Activated CD4-positive, alpha-beta T cell treated with anti-CD3 and anti-CD28 coated beads for 36 hours (primary cell): ENCODE measurements at regions not wholly inside any gene's neighbourhood (a gene's known extent, or its start where the extent isn't known, plus 50 kb on each side); places are given as distances from the start of the nearest gene placed in this dataset.

Source experiments
- ATAC-seq: fragments of 200-7000 bp; cut with Tn5 transposase; one replicate; pipeline ENCODE4 v1.10.0; 2021; ENCODE audit warnings: mild to moderate bottlenecking, moderate library complexity
- CTCF ChIA-PET: fragments of 350-600 bp; sonication (Branson Sonifier 250); formaldehyde crosslinking; loops from one replicate; lab custom pipeline; 2021; ENCODE audit warnings: antibody characterized with exemption; lab: Charles Lee
- POLR2A ChIA-PET: fragments of 350-600 bp; sonication (Branson Sonifier 250); formaldehyde crosslinking; loops from one replicate; lab custom pipeline; 2021; ENCODE audit warnings: antibody characterized with exemption, inconsistent platforms; lab: Charles Lee
- DNase-seq: peaks from one replicate; pipeline ENCODE4 v3.0.0-alpha.2; 2020
- H3K27ac Mint-ChIP-seq: one replicate; pipeline ENCODE4 v1.8.0; 2021; ENCODE audit warnings: mixed read lengths
- H3K27me3 Mint-ChIP-seq: one replicate; pipeline ENCODE4 v1.8.0; 2021; ENCODE audit warnings: mixed read lengths
- H3K36me3 Mint-ChIP-seq: one replicate; pipeline ENCODE4 v1.8.0; 2021; ENCODE audit warnings: low read depth, mixed read lengths
- H3K4me1 Mint-ChIP-seq: one replicate; pipeline ENCODE4 v1.8.0; 2021; ENCODE audit warnings: mixed read lengths
- H3K4me3 Mint-ChIP-seq: one replicate; pipeline ENCODE4 v1.8.0; 2021; ENCODE audit warnings: mild to moderate bottlenecking, moderate library complexity, mixed read lengths
- H3K9me3 Mint-ChIP-seq: one replicate; pipeline ENCODE4 v1.8.0; 2021; ENCODE audit warnings: low read depth, mixed read lengths
- intact Hi-C, 2 experiments: fragments of 100-400 bp; cut with DNase I in 1 of 2; cut with micrococcal nuclease in 1 of 2; formaldehyde crosslinking; loops; one replicate each; pipeline versions ENCODE4 v1.14.2 to v1.15.1; 2022 to 2024; cut with DNase I, micrococcal nuclease

- peaks cover 16% of the 10 kb centered on the region for H3K4me1 Mint-ChIP-seq
- peak; percentile 42 for DNase-seq
- H3K27me3 Mint-ChIP-seq, result peaks cover 7% of the 10 kb centered on the region
- intact Hi-C loops, result no loop called here
- POLR2A ChIA-PET, result interaction anchor here (0.6 kb wide), 1 partner anchor 1925 kb away, joined by 4 read pairs; no protein-coding TSS in a partner anchor
- no peak overlapping the region for H3K27ac Mint-ChIP-seq
- H3K9me3 Mint-ChIP-seq, result peaks cover 4% of the 10 kb centered on the region
- H3K36me3 Mint-ChIP-seq, result peaks cover 2% of the 10 kb centered on the region
- CTCF ChIA-PET, result interaction anchor here (0.5 to 1.8 kb wide), 7 partner anchors 9 to 520 kb away, joined by 3 to 10 read pairs (median 3); no protein-coding TSS in a partner anchor
- ATAC-seq, result peak; percentile 47
- H3K4me3 Mint-ChIP-seq, result no peak overlapping the region
These were observed 153.4 kb upstream of the SMAD3 start for GRCh38 chr15:66912001-66912400.

- intact Hi-C loops, result no loop called here
- POLR2A ChIA-PET, result interaction anchor here (0.6 kb wide), 1 partner anchor 1925 kb away, joined by 4 read pairs; no protein-coding TSS in a partner anchor
These were observed 153.0 kb upstream of the SMAD3 start for GRCh38 chr15:66912441-66912840.

GRCh38 chr15:66917904-66918448, 147.4 kb upstream of the SMAD3 start:
- ATAC-seq, result no peak
- DNase-seq, result no peak
- peaks cover 7% of the 10 kb centered on the region for H3K27me3 Mint-ChIP-seq
- peaks cover 2% of the 10 kb centered on the region for H3K36me3 Mint-ChIP-seq
- H3K27ac Mint-ChIP-seq, result no peak overlapping the region
- H3K4me3 Mint-ChIP-seq, result no peak overlapping the region
- H3K9me3 Mint-ChIP-seq, result peaks cover 22% of the 10 kb centered on the region
- POLR2A ChIA-PET, result no interaction called here
- CTCF ChIA-PET, result interaction anchor here (3.1 kb wide), 1 partner anchor 14 kb away, joined by 15 read pairs; no protein-coding TSS in a partner anchor
- H3K4me1 Mint-ChIP-seq, result no peaks in the 10 kb centered on the region
- intact Hi-C loops, result no loop called here

More at GRCh38 chr15:66912441-66912840, 153.0 kb upstream of the SMAD3 start:
- DNase-seq (no peak), ATAC-seq (no peak)
- Mint-ChIP-seq H3K36me3 (peaks cover 2% of the 10 kb centered on the region), H3K27me3 (peaks cover 7% of the 10 kb centered on the region), H3K27ac (no peak overlapping the region), H3K4me3 (no peak overlapping the region), H3K4me1 (peaks cover 16% of the 10 kb centered on the region), H3K9me3 (peaks cover 7% of the 10 kb centered on the region)
- CTCF ChIA-PET, result interaction anchor here (0.8 to 1.8 kb wide), 5 partner anchors 9 to 89 kb away, joined by 3 to 10 read pairs (median 3); no protein-coding TSS in a partner anchor

GRCh38 chr15:66919421-66919820, 146.0 kb upstream of the SMAD3 start:
- CTCF ChIA-PET, result interaction anchor here (3.1 kb wide), 1 partner anchor 16 kb away, joined by 15 read pairs; no protein-coding TSS in a partner anchor
- Mint-ChIP-seq H3K4me3 (no peak overlapping the region), H3K36me3 (peaks cover 4% of the 10 kb centered on the region), H3K9me3 (peaks cover 23% of the 10 kb centered on the region), H3K27ac (no peak overlapping the region), H3K4me1 (peaks cover 4% of the 10 kb centered on the region), H3K27me3 (peaks cover 14% of the 10 kb centered on the region)
- DNase-seq, result no peak
- no peak for ATAC-seq
- intact Hi-C loops, result no loop called here
- POLR2A ChIA-PET, result no interaction called here

GRCh38 chr15:66921319-66921915, 144.0 kb upstream of the SMAD3 start:
- peaks cover 23% of the 10 kb centered on the region for H3K9me3 Mint-ChIP-seq
- H3K36me3 Mint-ChIP-seq, result peaks cover 4% of the 10 kb centered on the region
- POLR2A ChIA-PET, result no interaction called here
- H3K27me3 Mint-ChIP-seq, result peaks cover 9% of the 10 kb centered on the region
- intact Hi-C loops, result no loop called here
- H3K27ac Mint-ChIP-seq, result no peak overlapping the region
- DNase-seq (no peak), ATAC-seq (no peak)
- CTCF ChIA-PET, result interaction anchor here (0.6 to 1.4 kb wide), 5 partner anchors 10 to 569 kb away, joined by 3 to 4 read pairs (median 3); no protein-coding TSS in a partner anchor
- H3K4me1 Mint-ChIP-seq, result peaks cover 4% of the 10 kb centered on the region
- H3K4me3 Mint-ChIP-seq, result no peak overlapping the region

- Mint-ChIP-seq H3K27me3 (peaks cover 6% of the 10 kb centered on the region), H3K36me3 (peaks cover 2% of the 10 kb centered on the region), H3K9me3 (peaks cover 14% of the 10 kb centered on the region), H3K4me3 (no peak overlapping the region), H3K4me1 (peaks cover 4% of the 10 kb centered on the region), H3K27ac (no peak overlapping the region)
- DNase-seq, result no peak
- no peak for ATAC-seq
- intact Hi-C loops, result no loop called here
- POLR2A ChIA-PET, result no interaction called here
- CTCF ChIA-PET, result interaction anchor here (0.8 to 1.4 kb wide), 5 partner anchors 23 to 1634 kb away, joined by 3 to 4 read pairs (median 3); no protein-coding TSS in a partner anchor
These were observed 142.8 kb upstream of the SMAD3 start for GRCh38 chr15:66922608-66923007.

- H3K27ac Mint-ChIP-seq, result no peak overlapping the region
- peak; percentile 71 for DNase-seq
- peaks cover 2% of the 10 kb centered on the region for H3K36me3 Mint-ChIP-seq
- peaks cover 4% of the 10 kb centered on the region for H3K4me1 Mint-ChIP-seq
- ATAC-seq, result peak; percentile 90
- H3K9me3 Mint-ChIP-seq, result peaks cover 7% of the 10 kb centered on the region
- H3K27me3 Mint-ChIP-seq, result peaks cover 6% of the 10 kb centered on the region
- intact Hi-C loops, result no loop called here
- POLR2A ChIA-PET, result interaction anchor here (0.6 kb wide), 1 partner anchor 1102 kb away, joined by 4 read pairs; no protein-coding TSS in a partner anchor
- H3K4me3 Mint-ChIP-seq, result no peak overlapping the region
- CTCF ChIA-PET, result no interaction called here
These were observed 141.9 kb upstream of the SMAD3 start for GRCh38 chr15:66923438-66923881.

GRCh38 chr15:66924889-66925288, 140.5 kb upstream of the SMAD3 start:
- DNase-seq, result no peak
- Mint-ChIP-seq H3K4me3 (no peak overlapping the region), H3K36me3 (peaks cover 2% of the 10 kb centered on the region), H3K4me1 (peaks cover 4% of the 10 kb centered on the region), H3K27ac (no peak overlapping the region), H3K9me3 (peaks cover 7% of the 10 kb centered on the region), H3K27me3 (peaks cover 6% of the 10 kb centered on the region)
- ATAC-seq, result no peak
- ChIA-PET POLR2A (no interaction called here), CTCF (no interaction called here)
- intact Hi-C loops, result no loop called here

GRCh38 chr15:66925721-66926120, 139.7 kb upstream of the SMAD3 start:
- Mint-ChIP-seq H3K4me1 (peaks cover 4% of the 10 kb centered on the region), H3K27ac (no peak overlapping the region), H3K4me3 (no peak overlapping the region), H3K36me3 (peaks cover 2% of the 10 kb centered on the region), H3K27me3 (peaks cover 6% of the 10 kb centered on the region), H3K9me3 (peaks cover 7% of the 10 kb centered on the region)
- POLR2A ChIA-PET, result no interaction called here
- ATAC-seq (no peak), DNase-seq (no peak)
- CTCF ChIA-PET, result interaction anchor here (0.9 to 1.0 kb wide), 2 partner anchors 85 to 391 kb away, joined by 3 read pairs; no protein-coding TSS in a partner anchor
- intact Hi-C loops, result no loop called here

- H3K9me3 Mint-ChIP-seq, result peaks cover 6% of the 10 kb centered on the region
These were observed 138.0 kb upstream of the SMAD3 start for GRCh38 chr15:66927201-66928077.

GRCh38 chr15:66928101-66928500, 137.3 kb upstream of the SMAD3 start:
- H3K4me3 Mint-ChIP-seq, result no peak overlapping the region
- H3K9me3 Mint-ChIP-seq, result no peaks in the 10 kb centered on the region
- no peak for ATAC-seq
- CTCF ChIA-PET, result interaction anchor here (0.8 to 1.1 kb wide), 2 partner anchors 19 to 24 kb away, joined by 3 to 4 read pairs; no protein-coding TSS in a partner anchor
- POLR2A ChIA-PET, result no interaction called here
- peaks cover 13% of the 10 kb centered on the region for H3K27me3 Mint-ChIP-seq
- H3K27ac Mint-ChIP-seq, result no peak overlapping the region
- peaks cover 2% of the 10 kb centered on the region for H3K36me3 Mint-ChIP-seq
- no peak for DNase-seq
- H3K4me1 Mint-ChIP-seq, result peaks cover 4% of the 10 kb centered on the region
- intact Hi-C loops, result no loop called here

More at GRCh38 chr15:66927201-66928077, 138.0 kb upstream of the SMAD3 start:
- intact Hi-C loops, result no loop called here
- Mint-ChIP-seq H3K27ac (no peak overlapping the region), H3K4me3 (no peak overlapping the region), H3K36me3 (peaks cover 2% of the 10 kb centered on the region), H3K4me1 (peaks cover 4% of the 10 kb centered on the region), H3K27me3 (peaks cover 8% of the 10 kb centered on the region)
- ChIA-PET CTCF (interaction anchor here (0.8 to 1.1 kb wide), 2 partner anchors 19 to 23 kb away, joined by 3 to 4 read pairs; no protein-coding TSS in a partner anchor), POLR2A (no interaction called here)
- DNase-seq (no peak), ATAC-seq (no peak)
